Gastroesophageal sphincter (tissue), 3 donors: ENCODE measurements at regions not wholly inside any gene's neighbourhood (a gene's known extent, or its start where the extent isn't known, plus 50 kb on each side); places are given as distances from the start of the nearest gene placed in this dataset.

Experiments used
- CTCF ChIP-seq, 4 experiments: fragments of 200-600 bp in 2 of 4; fragments of 450-650 bp in 2 of 4; sonication (generic) in 1 of 4; IDR thresholded peaks; one replicate each; pipeline ENCODE4 v1.5.1; 2017 to 2019; ENCODE audit warnings: antibody characterized with exemption in 4 of 4, mild to moderate bottlenecking in 2 of 4, moderate library complexity in 2 of 4
- EP300 ChIP-seq: sonication (generic); formaldehyde crosslinking; IDR thresholded peaks from one replicate; pipeline ENCODE4 v1.6.1; 2017; ENCODE audit warnings: antibody characterized with exemption, mild to moderate bottlenecking
- POLR2A ChIP-seq, 2 donors: fragments of 450-650 bp; IDR thresholded peaks; one replicate each; pipeline ENCODE4 v1.6.1; 2017; ENCODE audit warnings: antibody characterized with exemption in 2 of 2, mild to moderate bottlenecking in 2 of 2, moderate library complexity in 1 of 2
- POLR2AphosphoS5 ChIP-seq: sonication (generic); formaldehyde crosslinking; IDR thresholded peaks from one replicate; pipeline ENCODE4 v1.6.1; 2017; ENCODE audit warnings: antibody characterized with exemption

- TF ChIP-seq CTCF (IDR thresholded peaks at IDR 0.05), result no peak
- TF ChIP-seq EP300, result no peak
- TF ChIP-seq POLR2A (IDR thresholded peaks at IDR 0.05), result no peak
- TF ChIP-seq POLR2AphosphoS5, result no peak
These were observed 198.6 kb downstream of the TFCP2L1 start for GRCh38 chr2:121086450-121086849.
